Endodermal cell (in vitro differentiated cells): ENCODE measurements at regions not wholly inside any gene's neighbourhood (a gene's known extent, or its start where the extent isn't known, plus 50 kb on each side); places are given as distances from the start of the nearest gene placed in this dataset.

ENCODE experiments used
- DNase-seq: peaks from one replicate; pipeline ENCODE4 v3.0.0-alpha.2; 2017
- H3K27ac ChIP-seq: 2 replicates; pipeline ENCODE4 v1.5.1; 2013; ENCODE audit warnings: mild to moderate bottlenecking, low read depth, low read length, moderate library complexity
- H3K27me3 ChIP-seq: 2 replicates; pipeline ENCODE4 v1.6.1; 2013; ENCODE audit warnings: mild to moderate bottlenecking, low read length, moderate library complexity; ENCODE audit not compliant: insufficient read depth, control insufficient read depth, poor library complexity, severe bottlenecking
- H3K36me3 ChIP-seq: 2 replicates; pipeline ENCODE4 v1.7.0; 2013; ENCODE audit warnings: mild to moderate bottlenecking, low read length, moderate library complexity; ENCODE audit not compliant: control insufficient read depth, insufficient read depth
- H3K4me1 ChIP-seq: one replicate; pipeline ENCODE4 v1.7.0; 2013; ENCODE audit warnings: low read length; ENCODE audit not compliant: control insufficient read depth, insufficient read depth
- H3K4me3 ChIP-seq: 2 replicates; pipeline ENCODE4 v1.5.1; 2013; ENCODE audit warnings: mild to moderate bottlenecking, low read length, moderate library complexity
- H3K9ac ChIP-seq: 2 replicates; pipeline ENCODE4 v1.6.1; 2013; ENCODE audit warnings: mild to moderate bottlenecking, low read length, moderate library complexity; ENCODE audit not compliant: poor library complexity, severe bottlenecking; ENCODE audit errors: extremely low read depth
- H3K9me3 ChIP-seq: 2 replicates; pipeline ENCODE4 v1.6.1; 2013; ENCODE audit warnings: mild to moderate bottlenecking, low read length, moderate library complexity; ENCODE audit not compliant: control insufficient read depth
- H3K27ac Mint-ChIP-seq: 2 replicates; pipeline ENCODE4 v1.8.0; 2020; ENCODE audit warnings: mixed read lengths
- H3K27me3 Mint-ChIP-seq: 2 replicates; pipeline ENCODE4 v1.8.0; 2021; ENCODE audit warnings: mild to moderate bottlenecking, mixed read lengths; ENCODE audit not compliant: insufficient read depth
- H3K36me3 Mint-ChIP-seq: 2 replicates; pipeline ENCODE4 v1.8.0; 2020; ENCODE audit warnings: low read depth, mixed read lengths
- H3K4me1 Mint-ChIP-seq: 2 replicates; pipeline ENCODE4 v1.8.0; 2020; ENCODE audit warnings: mixed read lengths
- H3K4me3 Mint-ChIP-seq: 2 replicates; pipeline ENCODE4 v1.8.0; 2020; ENCODE audit warnings: mild to moderate bottlenecking, moderate library complexity, mixed read lengths
- H3K9me3 Mint-ChIP-seq: 2 replicates; pipeline ENCODE4 v1.8.0; 2020; ENCODE audit warnings: mild to moderate bottlenecking, mixed read lengths
- WGBS, 2 experiments: methylation state at CpG; one replicate each; pipeline versions ENCODE4 v1.1.5 to v1.1.7; 2013; ENCODE audit warnings: missing lambda C conversion rate in 2 of 2, mixed read lengths in 1 of 2; ENCODE audit not compliant: insufficient coverage in 1 of 2, insufficient read length in 1 of 2; 5-methylcytosine and 5-hydroxymethylcytosine counted together
- TF ChIP-seq, protein P1 (sequence below): fragments of 200-600 bp; sonication (generic); conservative IDR thresholded peaks from 2 replicates; pipeline ENCODE4 v1.5.0; 2021; ENCODE audit warnings: antibody characterized with exemption, mild to moderate bottlenecking

DNA sequence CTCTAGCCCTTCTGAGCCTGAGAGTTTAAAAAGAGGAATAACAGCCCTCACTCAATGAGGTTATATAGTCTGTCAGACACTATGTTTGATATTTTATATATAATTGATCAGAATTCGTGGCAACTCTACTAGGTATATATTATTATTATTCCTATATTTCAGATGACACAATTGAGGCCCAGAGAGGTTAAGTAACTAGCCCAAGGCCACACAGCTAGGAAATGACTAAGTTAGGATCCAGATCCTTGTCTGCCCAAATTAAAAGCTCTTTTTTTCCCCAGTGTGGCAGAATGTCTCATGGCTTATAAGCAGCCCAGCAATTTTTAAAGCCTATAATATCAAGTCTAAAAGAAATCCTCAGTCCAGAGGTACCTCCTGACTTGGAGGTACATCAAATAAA lies 1119.9 kb upstream of the AUTS2 start:
- H3K4me1 Mint-ChIP-seq, result peaks cover 14% of the 10 kb centered on the region
- TF ChIP-seq, protein P1, sequence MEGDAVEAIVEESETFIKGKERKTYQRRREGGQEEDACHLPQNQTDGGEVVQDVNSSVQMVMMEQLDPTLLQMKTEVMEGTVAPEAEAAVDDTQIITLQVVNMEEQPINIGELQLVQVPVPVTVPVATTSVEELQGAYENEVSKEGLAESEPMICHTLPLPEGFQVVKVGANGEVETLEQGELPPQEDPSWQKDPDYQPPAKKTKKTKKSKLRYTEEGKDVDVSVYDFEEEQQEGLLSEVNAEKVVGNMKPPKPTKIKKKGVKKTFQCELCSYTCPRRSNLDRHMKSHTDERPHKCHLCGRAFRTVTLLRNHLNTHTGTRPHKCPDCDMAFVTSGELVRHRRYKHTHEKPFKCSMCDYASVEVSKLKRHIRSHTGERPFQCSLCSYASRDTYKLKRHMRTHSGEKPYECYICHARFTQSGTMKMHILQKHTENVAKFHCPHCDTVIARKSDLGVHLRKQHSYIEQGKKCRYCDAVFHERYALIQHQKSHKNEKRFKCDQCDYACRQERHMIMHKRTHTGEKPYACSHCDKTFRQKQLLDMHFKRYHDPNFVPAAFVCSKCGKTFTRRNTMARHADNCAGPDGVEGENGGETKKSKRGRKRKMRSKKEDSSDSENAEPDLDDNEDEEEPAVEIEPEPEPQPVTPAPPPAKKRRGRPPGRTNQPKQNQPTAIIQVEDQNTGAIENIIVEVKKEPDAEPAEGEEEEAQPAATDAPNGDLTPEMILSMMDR, result no peak
- Histone ChIP-seq H3K36me3 (no peaks in the 10 kb centered on the region), H3K9ac (no peak overlapping the region), H3K27me3 (no peaks in the 10 kb centered on the region), H3K4me1 (no peaks in the 10 kb centered on the region), H3K27ac (no peak overlapping the region), H3K9me3 (no peaks in the 10 kb centered on the region), H3K4me3 (no peak overlapping the region)
- no CpG with 5 or more reads among the region's 1 CpG for WGBS, 2 experiments
- no peak for DNase-seq
- no peaks in the 10 kb centered on the region for H3K27me3 Mint-ChIP-seq
- H3K27ac Mint-ChIP-seq, result no peak overlapping the region
- H3K36me3 Mint-ChIP-seq, result peaks cover 3% of the 10 kb centered on the region
- no peak overlapping the region for H3K4me3 Mint-ChIP-seq
- H3K9me3 Mint-ChIP-seq, result peaks cover 5% of the 10 kb centered on the region

DNA sequence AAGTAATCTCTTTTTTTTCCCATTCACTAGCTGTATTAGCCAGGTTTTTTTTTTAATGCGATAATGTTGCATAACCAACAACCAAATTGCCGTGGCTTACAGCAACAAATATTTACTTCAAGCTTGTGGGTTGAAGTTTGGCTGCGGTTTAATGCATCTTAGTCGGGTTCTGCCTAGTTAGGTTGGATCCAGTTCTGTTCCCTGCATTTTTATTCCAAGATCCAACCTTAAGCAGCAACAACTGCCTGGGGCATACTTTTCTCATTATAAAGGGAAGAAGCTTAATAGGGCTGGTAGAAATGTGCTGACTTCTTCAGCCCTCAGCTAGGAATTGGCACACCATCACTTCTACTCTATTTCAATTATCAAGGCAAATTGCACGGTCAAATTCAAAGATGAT lies 1115.5 kb upstream of the AUTS2 start:
- no peak overlapping the region for H3K4me3 ChIP-seq
- Mint-ChIP-seq H3K27me3 (no peaks in the 10 kb centered on the region), H3K9me3 (peaks cover 5% of the 10 kb centered on the region), H3K4me3 (no peak overlapping the region), H3K36me3 (peaks cover 3% of the 10 kb centered on the region), H3K27ac (no peak overlapping the region), H3K4me1 (peaks cover 14% of the 10 kb centered on the region)
- H3K36me3 ChIP-seq, result no peaks in the 10 kb centered on the region
- 96 to 100% methylated on average over 4 to 5 of the region's 5 CpGs for WGBS, 2 experiments
- TF ChIP-seq, protein P1, result no peak
- DNase-seq, result no peak
- H3K4me1 ChIP-seq, result no peaks in the 10 kb centered on the region
- H3K27me3 ChIP-seq, result no peaks in the 10 kb centered on the region
- no peak overlapping the region for H3K27ac ChIP-seq
- no peak overlapping the region for H3K9ac ChIP-seq
- no peaks in the 10 kb centered on the region for H3K9me3 ChIP-seq

DNA sequence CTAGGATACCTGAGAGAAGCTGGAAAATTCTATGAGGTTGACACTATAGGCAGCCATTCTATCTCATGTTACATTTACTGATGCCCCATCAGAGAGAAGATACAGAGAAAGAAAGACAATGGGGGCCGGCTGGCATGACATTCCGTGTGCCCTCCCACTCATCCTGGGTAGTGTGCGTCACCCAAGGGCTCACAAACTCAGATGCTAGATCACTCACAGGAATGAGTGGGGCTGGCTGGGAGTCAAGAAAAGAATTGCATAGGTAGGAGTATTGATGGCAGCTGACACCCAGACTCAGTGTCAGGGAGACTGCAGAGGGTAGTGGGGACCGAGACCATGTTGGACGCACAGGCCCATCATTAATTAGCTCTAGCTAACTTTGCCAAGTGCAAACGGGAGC lies 1113.5 kb upstream of the AUTS2 start:
- Mint-ChIP-seq H3K27ac (no peak overlapping the region), H3K36me3 (peaks cover 3% of the 10 kb centered on the region), H3K27me3 (no peaks in the 10 kb centered on the region), H3K4me3 (no peak overlapping the region), H3K9me3 (peaks cover 5% of the 10 kb centered on the region), H3K4me1 (peaks cover 11% of the 10 kb centered on the region)
- Histone ChIP-seq H3K9ac (no peak overlapping the region), H3K36me3 (no peaks in the 10 kb centered on the region), H3K27me3 (no peaks in the 10 kb centered on the region), H3K4me3 (no peak overlapping the region), H3K4me1 (no peaks in the 10 kb centered on the region), H3K9me3 (no peaks in the 10 kb centered on the region), H3K27ac (no peak overlapping the region)
- 85 to 92% methylated on average over 4 to 6 of the region's 6 CpGs for WGBS, 2 experiments
- DNase-seq, result no peak
- TF ChIP-seq, protein P1, result no peak
